ENCODE measurements at regions not wholly inside any gene's neighbourhood (a gene's known extent, or its start where the extent isn't known, plus 50 kb on each side); places are given as distances from the start of the nearest gene placed in this dataset.

DNA sequence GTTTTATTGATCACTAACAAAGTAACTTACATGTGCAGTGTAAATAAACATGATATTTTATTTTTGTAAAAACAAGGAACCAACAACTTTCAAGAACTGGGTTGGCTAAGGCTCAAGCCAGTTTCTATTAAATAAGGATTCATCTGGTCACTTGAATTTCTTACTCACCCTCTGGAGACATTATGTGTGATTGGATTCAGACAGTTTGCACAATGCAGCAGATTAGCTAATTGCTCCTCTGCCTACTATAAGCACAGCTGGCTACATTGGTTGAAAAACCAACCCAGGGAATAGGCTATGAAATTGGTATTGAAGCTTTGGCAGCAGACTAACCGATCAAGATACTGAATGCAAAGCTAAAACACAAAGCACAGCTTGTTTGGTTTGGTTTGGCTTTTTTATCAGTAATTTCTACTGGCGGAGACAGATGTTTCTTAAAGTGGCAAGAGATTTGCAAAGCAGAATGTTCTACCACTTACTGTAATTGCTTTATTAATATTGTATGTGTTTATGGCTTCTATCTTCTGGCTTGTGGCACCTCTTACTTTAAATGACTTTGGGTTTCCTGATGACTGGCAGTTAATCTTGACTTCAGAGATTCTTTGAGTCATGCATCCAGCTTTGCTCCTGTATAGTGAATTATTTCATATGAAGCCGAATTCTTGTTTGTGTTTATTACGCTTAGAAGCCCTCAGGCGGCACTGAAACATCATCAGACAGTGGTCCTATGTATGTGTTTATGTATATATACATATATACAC, 231.5 kb downstream of the MPDZ start:
- Mint-ChIP-seq H3K4me1 (no peaks in the 10 kb centered on the region), H3K27ac (no peak overlapping the region), H3K9me3 (peaks cover 0 to 34% (median 5%) of the 10 kb centered on the region in 11 donors), H3K36me3 (peaks cover 0 to under 1% (median 0%) of the 10 kb centered on the region in 5 donors), H3K4me3 (no peak overlapping the region), H3K27me3 (no peaks in the 10 kb centered on the region)
- ChIA-PET CTCF (no interaction called here), POLR2A (no interaction called here)
- no peak overlapping the region for H3K27ac ChIP-seq (ENCODE audit: low read depth, low read length)
- DNase-seq (no peak), ATAC-seq (no peak)
- no peaks in the 10 kb centered on the region for H3K4me1 ChIP-seq (ENCODE audit: control insufficient read depth in 2 of 2, insufficient read depth in 2 of 2, low read length in 2 of 2)
- no peak overlapping the region for H3K4me3 ChIP-seq (ENCODE audit: low read length)
- intact Hi-C loops (cut with micrococcal nuclease): no loop called here
- H3K9me3 ChIP-seq (ENCODE audit: control insufficient read depth in 2 of 3, low read length in 3 of 3): no peaks in the 10 kb centered on the region
- H3K27me3 ChIP-seq (ENCODE audit: control insufficient read depth in 2 of 2, insufficient read depth in 2 of 2, low read length in 2 of 2): no peaks in the 10 kb centered on the region
- no peaks in the 10 kb centered on the region for H3K36me3 ChIP-seq (ENCODE audit: control insufficient read depth in 2 of 3, insufficient read depth in 3 of 3, low read length in 3 of 3)

DNA sequence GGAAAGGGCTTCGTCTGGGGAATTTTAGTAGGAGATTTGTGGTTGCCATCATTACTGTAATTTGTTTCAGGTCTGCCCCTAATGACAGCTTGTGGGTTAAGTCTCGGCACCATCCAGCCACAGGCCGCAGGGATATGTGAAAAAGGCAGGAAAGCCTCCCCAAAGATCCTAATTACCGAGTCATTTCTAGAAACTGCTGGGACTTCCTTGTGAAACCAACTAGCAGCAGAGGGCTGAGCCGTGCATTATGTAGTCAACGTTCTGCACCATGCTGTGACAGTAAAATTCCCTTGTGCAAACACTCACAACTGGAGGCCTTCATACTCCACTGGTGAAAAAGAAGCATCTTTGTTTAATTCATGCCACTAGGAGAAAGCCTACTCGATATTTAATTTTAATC, 230.3 kb downstream of the MPDZ start:
- POLR2A ChIA-PET: no interaction called here
- H3K27me3 Mint-ChIP-seq: no peaks in the 10 kb centered on the region
- ATAC-seq: no peak

DNA sequence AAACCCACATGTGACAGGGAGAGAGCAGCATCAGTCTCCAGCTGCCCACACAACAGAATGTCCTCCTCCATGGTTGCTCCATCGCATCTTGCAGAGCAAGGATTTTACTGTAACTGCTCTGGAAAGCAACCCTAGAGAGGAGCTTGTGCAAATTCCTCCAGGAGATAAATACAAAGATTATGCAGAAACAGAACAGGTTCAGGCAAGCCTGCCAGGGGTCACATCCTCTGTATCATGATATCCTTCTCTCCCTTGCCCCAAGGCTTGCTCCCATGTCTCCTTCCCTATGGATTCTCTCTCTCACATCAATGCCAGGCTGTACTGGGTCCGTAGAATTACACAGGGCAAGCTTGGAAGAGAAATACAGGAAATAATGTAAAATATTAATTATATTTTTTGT, 226.0 kb downstream of the MPDZ start:
- no peaks in the 10 kb centered on the region for H3K36me3 ChIP-seq (ENCODE audit: control insufficient read depth in 2 of 3, insufficient read depth in 3 of 3, low read length in 3 of 3)
- ChIA-PET POLR2A (no interaction called here), CTCF (no interaction called here)
- Mint-ChIP-seq H3K27ac (no peak overlapping the region), H3K9me3 (peaks cover 0 to 19% (median 7%) of the 10 kb centered on the region in 11 donors), H3K27me3 (no peaks in the 10 kb centered on the region), H3K4me1 (no peaks in the 10 kb centered on the region), H3K36me3 (peaks cover 0 to 4% (median 0%) of the 10 kb centered on the region in 5 donors), H3K4me3 (no peak overlapping the region)
- H3K4me3 ChIP-seq (ENCODE audit: low read length): no peak overlapping the region
- DNase-seq (no peak), ATAC-seq (no peak)
- H3K9me3 ChIP-seq (ENCODE audit: control insufficient read depth in 2 of 3, low read length in 3 of 3): no peaks in the 10 kb centered on the region
- no peaks in the 10 kb centered on the region for H3K4me1 ChIP-seq (ENCODE audit: control insufficient read depth in 2 of 2, insufficient read depth in 2 of 2, low read length in 2 of 2)
- intact Hi-C loops (cut with micrococcal nuclease): no loop called here
- H3K27ac ChIP-seq (ENCODE audit: low read depth, low read length): no peak overlapping the region
- H3K27me3 ChIP-seq (ENCODE audit: control insufficient read depth in 2 of 2, insufficient read depth in 2 of 2, low read length in 2 of 2): no peaks in the 10 kb centered on the region

More for the DNA sequence above, 230.3 kb downstream of the MPDZ start:
- H3K27me3 ChIP-seq (ENCODE audit: control insufficient read depth in 2 of 2, insufficient read depth in 2 of 2, low read length in 2 of 2): no peaks in the 10 kb centered on the region
- H3K9me3 ChIP-seq (ENCODE audit: control insufficient read depth in 2 of 3, low read length in 3 of 3): no peaks in the 10 kb centered on the region
- no peak overlapping the region for H3K4me3 ChIP-seq (ENCODE audit: low read length)
- Mint-ChIP-seq H3K4me3 (no peak overlapping the region), H3K27ac (no peak overlapping the region), H3K9me3 (peaks cover 0 to 33% (median 6%) of the 10 kb centered on the region in 11 donors), H3K36me3 (peaks cover 0 to 4% (median 0%) of the 10 kb centered on the region in 5 donors), H3K4me1 (no peaks in the 10 kb centered on the region)
- H3K27ac ChIP-seq (ENCODE audit: low read depth, low read length): no peak overlapping the region
- no peaks in the 10 kb centered on the region for H3K36me3 ChIP-seq (ENCODE audit: control insufficient read depth in 2 of 3, insufficient read depth in 3 of 3, low read length in 3 of 3)
- CTCF ChIA-PET: no interaction called here
- no peak for DNase-seq
- intact Hi-C loops (cut with micrococcal nuclease): no loop called here
- H3K4me1 ChIP-seq (ENCODE audit: control insufficient read depth in 2 of 2, insufficient read depth in 2 of 2, low read length in 2 of 2): no peaks in the 10 kb centered on the region

DNA sequence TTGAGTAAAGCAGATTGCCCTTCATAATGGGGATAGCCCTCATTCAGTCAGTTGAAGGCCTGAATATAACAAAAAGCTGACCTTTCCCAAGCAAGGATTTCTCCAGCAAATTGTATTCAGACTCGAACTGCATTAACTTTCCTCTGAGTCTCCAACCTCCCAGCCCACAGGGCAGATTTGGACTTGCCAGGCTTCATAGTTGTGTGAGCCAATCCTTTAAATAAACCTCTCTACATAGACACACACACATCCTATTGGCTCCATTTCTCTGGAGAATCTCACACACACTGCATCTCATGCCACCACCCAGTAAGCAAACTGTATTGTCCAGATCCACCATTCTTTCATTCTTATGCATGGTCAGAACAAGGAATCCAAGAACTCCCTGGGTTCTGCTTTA, 225.1 kb downstream of the MPDZ start:
- peaks cover 0 to 19% (median 8%) of the 10 kb centered on the region in 11 donors for H3K9me3 Mint-ChIP-seq
- H3K27me3 Mint-ChIP-seq: no peaks in the 10 kb centered on the region
- H3K9me3 ChIP-seq (ENCODE audit: control insufficient read depth in 2 of 3, low read length in 3 of 3): no peaks in the 10 kb centered on the region
- H3K27ac ChIP-seq (ENCODE audit: low read depth, low read length): no peak overlapping the region
- DNase-seq: no peak
- POLR2A ChIA-PET: no interaction called here
- no peak overlapping the region for H3K27ac Mint-ChIP-seq
- H3K36me3 Mint-ChIP-seq: peaks cover 0 to 4% (median 0%) of the 10 kb centered on the region in 5 donors
- H3K36me3 ChIP-seq (ENCODE audit: control insufficient read depth in 2 of 3, insufficient read depth in 3 of 3, low read length in 3 of 3): no peaks in the 10 kb centered on the region
- intact Hi-C loops (cut with micrococcal nuclease): no loop called here
- ATAC-seq: no peak
- no peaks in the 10 kb centered on the region for H3K27me3 ChIP-seq (ENCODE audit: control insufficient read depth in 2 of 2, insufficient read depth in 2 of 2, low read length in 2 of 2)
- CTCF ChIA-PET: no interaction called here
- H3K4me1 Mint-ChIP-seq: no peaks in the 10 kb centered on the region
- H3K4me3 Mint-ChIP-seq: no peak overlapping the region
- H3K4me3 ChIP-seq (ENCODE audit: low read length): no peak overlapping the region
- H3K4me1 ChIP-seq (ENCODE audit: control insufficient read depth in 2 of 2, insufficient read depth in 2 of 2, low read length in 2 of 2): no peaks in the 10 kb centered on the region

Measured in naive thymus-derived CD4-positive, alpha-beta T cell (primary cell).